Fibroblast of the aortic adventitia (primary cell): ENCODE measurements at regions not wholly inside any gene's neighbourhood (a gene's known extent, or its start where the extent isn't known, plus 50 kb on each side); places are given as distances from the start of the nearest gene placed in this dataset.

Source experiments
- DNase-seq: peaks from one replicate; pipeline ENCODE4 v3.0.0-alpha.2; 2010; ENCODE audit warnings: low read depth
- H3K4me3 ChIP-seq: 2 replicates; pipeline ENCODE4 v1.5.1; 2011; ENCODE audit warnings: low read depth, mild to moderate bottlenecking, control low read depth, low read length, moderate library complexity
- CTCF ChIP-seq: IDR thresholded peaks from 2 replicates; pipeline ENCODE4 v1.5.1; 2011; ENCODE audit warnings: mild to moderate bottlenecking, low read length, control low read depth, inconsistent platforms; ENCODE audit not compliant: insufficient read depth

- no peak for TF ChIP-seq CTCF
- DNase-seq, result no peak
- H3K4me3 ChIP-seq, result no peak overlapping the region
Measured at GRCh38 chr3:82050382-82050781, 288.9 kb upstream of the GBE1 start.

- TF ChIP-seq CTCF, result no peak
- DNase-seq, result no peak
- no peak overlapping the region for H3K4me3 ChIP-seq
Measured at GRCh38 chr3:82048711-82049110, 287.3 kb upstream of the GBE1 start.

- no peak overlapping the region for H3K4me3 ChIP-seq
- no peak for TF ChIP-seq CTCF
- no peak for DNase-seq
Measured at GRCh38 chr3:82044930-82045705, 283.7 kb upstream of the GBE1 start.

- TF ChIP-seq CTCF, result no peak
- H3K4me3 ChIP-seq, result no peak overlapping the region
- DNase-seq, result no peak
Measured at GRCh38 chr3:82038556-82038955, 277.1 kb upstream of the GBE1 start.

- H3K4me3 ChIP-seq, result no peak overlapping the region
- DNase-seq, result no peak
- TF ChIP-seq CTCF, result no peak
Measured at GRCh38 chr3:82033186-82033585, 271.7 kb upstream of the GBE1 start.

- no peak for DNase-seq
- TF ChIP-seq CTCF, result no peak
- no peak overlapping the region for H3K4me3 ChIP-seq
Measured at GRCh38 chr3:82031596-82031995, 270.2 kb upstream of the GBE1 start.

- no peak for DNase-seq
- TF ChIP-seq CTCF, result no peak
- H3K4me3 ChIP-seq, result no peak overlapping the region
Measured at GRCh38 chr3:82030916-82031315, 269.5 kb upstream of the GBE1 start.
